Natural killer cell (primary cell): ENCODE measurements at regions not wholly inside any gene's neighbourhood (a gene's known extent, or its start where the extent isn't known, plus 50 kb on each side); places are given as distances from the start of the nearest gene placed in this dataset.

Experiments used
- ATAC-seq, 3 donors: fragments of 150-1000 bp in 2 of 3; fragments of 200-7000 bp in 1 of 3; cut with Tn5 transposase; 1 replicate in 1 of 3; 2 replicates in 2 of 3; pipeline ENCODE4 v1.10.0; 2021; ENCODE audit warnings: mild to moderate bottlenecking in 2 of 3, moderate library complexity in 2 of 3
- DNase-seq, 2 donors: peaks; one replicate each; pipeline versions ENCODE4 v3.0.0 to v3.0.0-alpha.2; 2013 to 2021; ENCODE audit warnings: mixed read lengths in 1 of 2
- H3K27ac ChIP-seq: one replicate; pipeline ENCODE4 v1.5.1; 2013; ENCODE audit warnings: mild to moderate bottlenecking, low read length
- H3K27me3 ChIP-seq: one replicate; pipeline ENCODE4 v1.6.1; 2013; ENCODE audit warnings: low read length; ENCODE audit not compliant: control insufficient read depth, insufficient read depth
- H3K36me3 ChIP-seq: one replicate; pipeline ENCODE4 v1.6.1; 2013; ENCODE audit warnings: low read length; ENCODE audit not compliant: control insufficient read depth, insufficient read depth
- H3K4me1 ChIP-seq: one replicate; pipeline ENCODE4 v1.6.1; 2013; ENCODE audit warnings: low read length; ENCODE audit not compliant: control insufficient read depth, insufficient read depth
- H3K4me3 ChIP-seq: one replicate; pipeline ENCODE4 v1.5.1; 2013; ENCODE audit warnings: low read length
- H3K9me3 ChIP-seq: one replicate; pipeline ENCODE4 v1.6.1; 2013; ENCODE audit warnings: low read length; ENCODE audit not compliant: control insufficient read depth, insufficient read depth
- H3K27ac Mint-ChIP-seq, 2 donors: one replicate each; pipeline ENCODE4 v1.8.0; 2022; ENCODE audit warnings: mild to moderate bottlenecking in 2 of 2, mixed read lengths in 2 of 2, moderate library complexity in 1 of 2
- H3K27me3 Mint-ChIP-seq, 2 donors: one replicate each; pipeline ENCODE4 v1.8.0; 2022; ENCODE audit warnings: low read depth in 2 of 2, mixed read lengths in 2 of 2
- H3K36me3 Mint-ChIP-seq: one replicate; pipeline ENCODE4 v1.8.0; 2022; ENCODE audit warnings: mixed read lengths
- H3K4me1 Mint-ChIP-seq, 2 donors: one replicate each; pipeline ENCODE4 v1.8.0; 2022; ENCODE audit warnings: mixed read lengths in 2 of 2
- H3K4me3 Mint-ChIP-seq: one replicate; pipeline ENCODE4 v1.8.0; 2022; ENCODE audit warnings: mild to moderate bottlenecking, moderate library complexity, mixed read lengths
- H3K9me3 Mint-ChIP-seq, 2 donors: one replicate each; pipeline ENCODE4 v1.8.0; 2022; ENCODE audit warnings: mixed read lengths in 2 of 2
- WGBS: methylation state at CpG from one replicate; pipeline ENCODE4 v1.1.7; 2013; ENCODE audit warnings: missing lambda C conversion rate; ENCODE audit not compliant: insufficient coverage; 5-methylcytosine and 5-hydroxymethylcytosine counted together
- intact Hi-C: fragments of 100-400 bp; cut with micrococcal nuclease; formaldehyde crosslinking; loops from one replicate; pipeline ENCODE4 v1.14.2; 2022
- TF ChIP-seq, protein P1 (sequence below): fragments of 200-600 bp; IDR thresholded peaks from one replicate; pipeline ENCODE4 v1.8.0; 2022; ENCODE audit warnings: antibody characterized with exemption

DNA sequence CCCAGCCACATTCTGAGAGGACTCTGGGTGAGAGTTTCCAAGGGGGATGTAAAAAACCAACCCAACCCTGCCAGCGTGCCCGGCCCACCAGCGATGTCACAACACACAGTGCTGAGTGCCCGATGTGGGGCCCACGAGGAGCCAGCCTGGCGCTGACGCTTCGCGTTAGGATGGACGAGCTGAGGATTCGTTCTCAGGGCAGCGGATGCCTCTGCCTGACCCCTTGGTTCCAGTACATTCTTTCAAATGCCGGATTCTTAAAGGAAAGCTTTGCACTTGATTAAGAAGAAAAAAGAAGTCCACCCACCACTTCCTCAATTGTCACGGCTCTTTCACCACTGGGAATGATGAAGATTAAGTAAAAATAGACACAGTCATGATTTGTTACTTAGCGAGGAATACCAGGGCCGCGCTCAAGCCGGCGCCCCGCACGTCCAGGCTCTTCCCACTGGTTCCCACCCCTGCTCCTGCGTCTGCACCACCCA is 79.4 kb downstream of the IRF8 start:
- Mint-ChIP-seq H3K9me3 (no peaks in the 10 kb centered on the region), H3K27ac (no peak overlapping the region), H3K4me1 (peaks cover 6 to 21% of the 10 kb centered on the region in 2 donors), H3K27me3 (peaks cover 0 to 6% of the 10 kb centered on the region in 2 donors), H3K36me3 (no peaks in the 10 kb centered on the region), H3K4me3 (no peak overlapping the region)
- ATAC-seq (no peak), DNase-seq (no peak)
- no peaks in the 10 kb centered on the region for H3K27me3 ChIP-seq
- TF ChIP-seq, protein P1, sequence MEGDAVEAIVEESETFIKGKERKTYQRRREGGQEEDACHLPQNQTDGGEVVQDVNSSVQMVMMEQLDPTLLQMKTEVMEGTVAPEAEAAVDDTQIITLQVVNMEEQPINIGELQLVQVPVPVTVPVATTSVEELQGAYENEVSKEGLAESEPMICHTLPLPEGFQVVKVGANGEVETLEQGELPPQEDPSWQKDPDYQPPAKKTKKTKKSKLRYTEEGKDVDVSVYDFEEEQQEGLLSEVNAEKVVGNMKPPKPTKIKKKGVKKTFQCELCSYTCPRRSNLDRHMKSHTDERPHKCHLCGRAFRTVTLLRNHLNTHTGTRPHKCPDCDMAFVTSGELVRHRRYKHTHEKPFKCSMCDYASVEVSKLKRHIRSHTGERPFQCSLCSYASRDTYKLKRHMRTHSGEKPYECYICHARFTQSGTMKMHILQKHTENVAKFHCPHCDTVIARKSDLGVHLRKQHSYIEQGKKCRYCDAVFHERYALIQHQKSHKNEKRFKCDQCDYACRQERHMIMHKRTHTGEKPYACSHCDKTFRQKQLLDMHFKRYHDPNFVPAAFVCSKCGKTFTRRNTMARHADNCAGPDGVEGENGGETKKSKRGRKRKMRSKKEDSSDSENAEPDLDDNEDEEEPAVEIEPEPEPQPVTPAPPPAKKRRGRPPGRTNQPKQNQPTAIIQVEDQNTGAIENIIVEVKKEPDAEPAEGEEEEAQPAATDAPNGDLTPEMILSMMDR: no peak
- no peak overlapping the region for H3K27ac ChIP-seq
- WGBS: 57% methylated on average over 21 of the region's 22 CpGs
- intact Hi-C loops: no loop called here
- H3K36me3 ChIP-seq: no peaks in the 10 kb centered on the region
- peaks cover 35% of the 10 kb centered on the region for H3K4me1 ChIP-seq
- H3K9me3 ChIP-seq: no peaks in the 10 kb centered on the region
- no peak overlapping the region for H3K4me3 ChIP-seq

- no peak for DNase-seq
- TF ChIP-seq, protein P1: no peak
- H3K4me1 ChIP-seq: peaks cover 41% of the 10 kb centered on the region
- H3K4me3 ChIP-seq: no peak overlapping the region
- no peak overlapping the region for H3K27ac ChIP-seq
- Mint-ChIP-seq H3K9me3 (no peaks in the 10 kb centered on the region), H3K4me1 (peaks cover 6 to 26% of the 10 kb centered on the region in 2 donors), H3K27ac (no peak overlapping the region), H3K36me3 (no peaks in the 10 kb centered on the region), H3K27me3 (peaks cover 0 to 6% of the 10 kb centered on the region in 2 donors), H3K4me3 (no peak overlapping the region)
- no peaks in the 10 kb centered on the region for H3K9me3 ChIP-seq
- no peaks in the 10 kb centered on the region for H3K27me3 ChIP-seq
- no peaks in the 10 kb centered on the region for H3K36me3 ChIP-seq
- no peak for ATAC-seq
- intact Hi-C loops: no loop called here
- 93% methylated on average over 13 of the region's 13 CpGs for WGBS
Observed at GRCh38 chr16:85978976-85979375, 80.0 kb downstream of the IRF8 start.

GRCh38 chr16:85979605-85980004 is 80.6 kb downstream of the IRF8 start:
- TF ChIP-seq, protein P1: no peak
- Histone ChIP-seq H3K27me3 (no peaks in the 10 kb centered on the region), H3K9me3 (no peaks in the 10 kb centered on the region), H3K4me1 (peaks cover 48% of the 10 kb centered on the region), H3K36me3 (no peaks in the 10 kb centered on the region), H3K27ac (no peak overlapping the region), H3K4me3 (no peak overlapping the region)
- peaks cover 0 to 6% of the 10 kb centered on the region in 2 donors for H3K27me3 Mint-ChIP-seq
- 90% methylated on average over 10 of the region's 11 CpGs for WGBS
- H3K4me1 Mint-ChIP-seq: peaks cover 10 to 32% of the 10 kb centered on the region in 2 donors
- H3K36me3 Mint-ChIP-seq: no peaks in the 10 kb centered on the region
- H3K4me3 Mint-ChIP-seq: no peak overlapping the region
- no peaks in the 10 kb centered on the region for H3K9me3 Mint-ChIP-seq
- ATAC-seq (no peak), DNase-seq (no peak)
- intact Hi-C loops: no loop called here
- H3K27ac Mint-ChIP-seq: no peak overlapping the region

DNA sequence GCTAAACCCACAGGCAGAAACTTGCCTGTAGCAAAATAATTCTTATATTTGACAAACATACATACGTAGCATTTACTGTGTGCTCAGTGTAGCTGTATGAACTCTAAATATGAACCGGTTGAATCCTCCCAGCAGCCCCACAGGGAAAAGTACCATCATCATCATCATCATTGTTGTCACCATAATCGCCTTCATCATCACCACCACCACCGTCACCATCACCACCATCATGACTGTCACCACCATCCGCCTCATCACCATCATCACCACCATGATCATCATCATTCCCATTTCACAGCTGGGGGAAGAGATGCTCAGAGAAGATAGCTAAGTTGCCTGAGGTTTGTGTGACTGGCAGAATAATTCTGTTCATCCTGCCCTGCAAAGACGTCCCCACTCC is 81.7 kb downstream of the IRF8 start:
- H3K9me3 Mint-ChIP-seq: no peaks in the 10 kb centered on the region
- Histone ChIP-seq H3K4me3 (no peak overlapping the region), H3K36me3 (no peaks in the 10 kb centered on the region), H3K27ac (no peak overlapping the region), H3K9me3 (no peaks in the 10 kb centered on the region), H3K4me1 (peaks cover 56% of the 10 kb centered on the region), H3K27me3 (no peaks in the 10 kb centered on the region)
- no peak overlapping the region for H3K4me3 Mint-ChIP-seq
- ATAC-seq (no peak), DNase-seq (no peak)
- WGBS: 94% methylated on average over 6 of the region's 6 CpGs
- H3K4me1 Mint-ChIP-seq: peaks cover 21 to 42% of the 10 kb centered on the region in 2 donors
- H3K36me3 Mint-ChIP-seq: no peaks in the 10 kb centered on the region
- H3K27me3 Mint-ChIP-seq: peaks cover 0 to 6% of the 10 kb centered on the region in 2 donors
- H3K27ac Mint-ChIP-seq: no peak overlapping the region
- intact Hi-C loops: no loop called here
- TF ChIP-seq, protein P1: no peak
